ENCODE measurements at regions not wholly inside any gene's neighbourhood (a gene's known extent, or its start where the extent isn't known, plus 50 kb on each side); places are given as distances from the start of the nearest gene placed in this dataset.

GRCh38 chr12:116415408-116416108, 138.1 kb upstream of the MED13L start:
- no peak for TF ChIP-seq TAF1 (IDR thresholded peaks at IDR 0.05; ENCODE audit: borderline replicate concordance, low read depth, low read length)
- TF ChIP-seq POLR2A (IDR thresholded peaks at IDR 0.05; ENCODE audit: low read depth, low read length), result no peak
